Fibroblast of skin of left quadriceps (primary cell): ENCODE measurements at regions not wholly inside any gene's neighbourhood (a gene's known extent, or its start where the extent isn't known, plus 50 kb on each side); places are given as distances from the start of the nearest gene placed in this dataset.

ENCODE experiments used
- DNase-seq, 2 experiments: peaks; one replicate each; pipeline ENCODE4 v3.0.0-alpha.2; 2013; ENCODE audit warnings: low read depth in 2 of 2

GRCh38 chr2:128577141-128577930, 258.7 kb upstream of the HS6ST1 start:
- DNase-seq = no peak

- DNase-seq = no peak
Observed at GRCh38 chr2:128578406-128579390, 260.0 kb upstream of the HS6ST1 start.

GRCh38 chr2:128579825-128580224, 261.2 kb upstream of the HS6ST1 start:
- no peak for DNase-seq

GRCh38 chr2:128580988-128581848, 262.6 kb upstream of the HS6ST1 start:
- DNase-seq = no peak

- DNase-seq = no peak
Observed at GRCh38 chr2:128581849-128582244, 263.2 kb upstream of the HS6ST1 start.

- peak; percentile 90 to 92 for DNase-seq
Observed at GRCh38 chr2:128584296-128584890, 265.7 kb upstream of the HS6ST1 start.

- peak; percentile 42 to 43 for DNase-seq
Observed at GRCh38 chr2:128585706-128586105, 267.0 kb upstream of the HS6ST1 start.

GRCh38 chr2:128589681-128590080, 271.0 kb upstream of the HS6ST1 start:
- no peak for DNase-seq

GRCh38 chr2:128590309-128591021, 271.8 kb upstream of the HS6ST1 start:
- DNase-seq = no peak

- no peak for DNase-seq
Observed at GRCh38 chr2:128591022-128591860, 272.6 kb upstream of the HS6ST1 start.

GRCh38 chr2:128591861-128592822, 273.5 kb upstream of the HS6ST1 start:
- no peak for DNase-seq

GRCh38 chr2:128593518-128593878, 274.8 kb upstream of the HS6ST1 start:
- no peak for DNase-seq

GRCh38 chr2:128593879-128594650, 275.4 kb upstream of the HS6ST1 start:
- DNase-seq = no peak

GRCh38 chr2:128594651-128594910, 275.9 kb upstream of the HS6ST1 start:
- DNase-seq = no peak

GRCh38 chr2:128594953-128595677, 276.4 kb upstream of the HS6ST1 start:
- DNase-seq = no peak

- no peak for DNase-seq
Observed at GRCh38 chr2:128595763-128596395, 277.2 kb upstream of the HS6ST1 start.
